PC-3 (cell line): ENCODE measurements at regions not wholly inside any gene's neighbourhood (a gene's known extent, or its start where the extent isn't known, plus 50 kb on each side); places are given as distances from the start of the nearest gene placed in this dataset.

Experiments
- ATAC-seq: fragments of 200-7000 bp; cut with Tn5 transposase; 2 replicates; pipeline ENCODE4 v1.9.1; 2020; ENCODE audit warnings: mild to moderate bottlenecking, moderate library complexity
- BruUV-seq: library from RNA; stranded (reverse); fragments of 400-500 nt; replicated peaks from 2 replicates; lab custom pipeline; 2021; lab: Mats Ljungman, UMichigan
- CTCF ChIA-PET: fragments of 300-600 bp; sonication (Branson Sonifier 250); formaldehyde crosslinking; loops from one replicate; lab custom pipeline; 2022; ENCODE audit warnings: antibody characterized with exemption; lab: Charles Lee
- POLR2A ChIA-PET: fragments of 300-600 bp; sonication (Branson Sonifier 250); formaldehyde crosslinking; loops from one replicate; lab custom pipeline; 2022; ENCODE audit warnings: antibody characterized with exemption; ENCODE audit not compliant: unreplicated experiment; lab: Charles Lee
- DNase-seq: peaks from one replicate; pipeline ENCODE4 v3.0.0-alpha.2; 2015
- H2AFZ ChIP-seq: fragments of 300-600 bp; sonication (generic); 2 replicates; pipeline ENCODE4 v1.6.0; 2016; ENCODE audit warnings: antibody characterized with exemption, low read length
- H3F3A ChIP-seq: fragments of 300-600 bp; sonication (generic); one replicate; pipeline ENCODE4 v1.6.0; 2017; ENCODE audit warnings: antibody characterized with exemption, low read length, control low read depth, mild to moderate bottlenecking; ENCODE audit not compliant: unreplicated experiment
- H3K27ac ChIP-seq: fragments of 300-600 bp; sonication (generic); 2 replicates; pipeline ENCODE4 v1.5.1; 2016; ENCODE audit warnings: mild to moderate bottlenecking, low read length
- H3K27me3 ChIP-seq: fragments of 300-600 bp; sonication (generic); 2 replicates; pipeline ENCODE4 v1.6.1; 2016; ENCODE audit warnings: low read length, mixed read lengths
- H3K36me3 ChIP-seq: fragments of 300-600 bp; sonication (generic); 2 replicates; pipeline ENCODE4 v1.6.1; 2016; ENCODE audit warnings: low read depth, mixed run types, low read length, mixed read lengths
- H3K4me1 ChIP-seq: fragments of 300-600 bp; sonication (generic); 2 replicates; pipeline ENCODE4 v1.5.1; 2016; ENCODE audit warnings: low read length; ENCODE audit not compliant: insufficient read depth
- H3K4me2 ChIP-seq: fragments of 300-600 bp; sonication (generic); 2 replicates; pipeline ENCODE4 v1.6.0; 2016; ENCODE audit warnings: low read length
- H3K4me3 ChIP-seq: fragments of 300-600 bp; sonication (generic); 2 replicates; pipeline ENCODE4 v1.5.1; 2016; ENCODE audit warnings: mild to moderate bottlenecking, low read length, mixed read lengths
- H3K79me2 ChIP-seq: fragments of 300-600 bp; sonication (generic); 2 replicates; pipeline ENCODE4 v1.6.1; 2017; ENCODE audit warnings: low read length, mixed read lengths
- H3K9ac ChIP-seq: fragments of 300-600 bp; sonication (generic); 2 replicates; pipeline ENCODE4 v1.6.0; 2016; ENCODE audit warnings: mild to moderate bottlenecking, low read length
- H3K9me2 ChIP-seq: fragments of 300-600 bp; sonication (generic); replicated peaks from 2 replicates; pipeline ENCODE4 v1.6.1; 2016; ENCODE audit warnings: mixed run types, low read length, mixed read lengths
- H3K9me3 ChIP-seq: fragments of 300-600 bp; sonication (generic); 2 replicates; pipeline ENCODE4 v1.6.1; 2016; ENCODE audit warnings: low read length, mixed read lengths
- H4K20me1 ChIP-seq: fragments of 300-600 bp; sonication (generic); 2 replicates; pipeline ENCODE4 v1.6.1; 2016; ENCODE audit warnings: low read length, mixed read lengths
- EZH2 ChIP-seq: fragments of 300-600 bp; sonication (generic); IDR thresholded peaks from one replicate; pipeline ENCODE4 v1.6.1; 2017; ENCODE audit warnings: antibody characterized with exemption, mild to moderate bottlenecking, low read length; ENCODE audit not compliant: unreplicated experiment
- EZH2phosphoT487 ChIP-seq: fragments of 300-600 bp; sonication (generic); IDR thresholded peaks from 2 replicates; pipeline ENCODE4 v1.6.1; 2018; ENCODE audit warnings: mild to moderate bottlenecking, antibody characterized with exemption, low read length, borderline replicate concordance
- intact Hi-C: fragments of 100-400 bp; cut with micrococcal nuclease; formaldehyde crosslinking; loops from 2 replicates; pipeline ENCODE4 v1.9.0; 2023
- TF ChIP-seq, protein P1 (sequence below): fragments of 300-600 bp; sonication (generic); conservative IDR thresholded peaks from 2 replicates; pipeline ENCODE4 v1.5.1; 2017; ENCODE audit warnings: antibody characterized with exemption, low read depth, mild to moderate bottlenecking, low read length

DNA sequence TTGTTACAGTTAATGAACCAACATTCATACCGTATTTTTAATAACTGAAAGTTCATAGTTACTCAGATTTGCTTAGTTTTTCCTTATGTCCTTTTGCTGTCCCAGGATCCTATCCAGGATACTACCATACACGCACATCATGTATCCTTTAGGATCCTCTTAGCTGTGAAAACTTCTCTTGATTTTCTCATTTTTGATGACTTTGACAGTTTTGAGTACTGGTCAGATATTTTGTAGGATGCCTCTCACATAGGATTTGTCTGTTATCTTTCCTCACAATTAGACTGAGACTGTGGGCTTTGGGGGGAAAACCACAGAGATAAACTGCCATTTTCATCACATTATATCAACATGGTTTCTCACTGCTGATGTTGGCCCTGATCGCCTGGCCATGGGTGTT lies 491.3 kb upstream of the TRPC7 start:
- H3K27ac ChIP-seq, result no peak overlapping the region
- no peaks in the 10 kb centered on the region; the same call in 1 of the 2 replicates for H3K27me3 ChIP-seq
- no peak for ATAC-seq
- H3K9me2 ChIP-seq, result no peaks in the 10 kb centered on the region
- TF ChIP-seq EZH2 (no peak), EZH2phosphoT487 (no peak)
- H3K36me3 ChIP-seq, result no peaks in the 10 kb centered on the region
- ChIA-PET POLR2A (no interaction called here), CTCF (no interaction called here)
- DNase-seq, result no peak
- BruUV-seq, result no TSS peak
- intact Hi-C loops, result no loop called here
- no peak overlapping the region for H2AFZ ChIP-seq
- H3K4me1 ChIP-seq, result no peaks in the 10 kb centered on the region
- no peak overlapping the region for H3K4me3 ChIP-seq
- no peaks in the 10 kb centered on the region for H4K20me1 ChIP-seq
- no peak overlapping the region for H3K4me2 ChIP-seq
- H3K9ac ChIP-seq, result no peak overlapping the region
- no peaks in the 10 kb centered on the region for H3K79me2 ChIP-seq
- H3F3A ChIP-seq, result no peaks in the 10 kb centered on the region
- H3K9me3 ChIP-seq, result no peaks in the 10 kb centered on the region

DNA sequence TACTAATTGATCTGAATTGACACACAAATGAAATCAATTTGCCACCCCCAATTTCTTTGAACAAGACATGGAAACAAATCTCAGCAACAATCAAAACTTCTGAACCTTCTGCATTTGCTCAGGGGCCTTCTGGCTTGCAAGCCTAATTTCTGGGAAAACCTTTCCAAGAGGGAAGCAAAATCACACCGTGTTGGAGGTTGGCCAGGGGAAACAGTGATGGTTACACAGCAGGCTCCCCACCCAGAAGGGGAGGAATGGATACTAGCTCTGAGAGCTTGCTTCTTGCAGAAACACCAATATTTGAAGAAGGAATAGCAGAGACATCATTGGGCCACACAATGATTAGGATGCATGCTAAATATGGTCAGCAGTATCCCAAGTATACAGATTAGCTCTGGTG lies 488.6 kb upstream of the TRPC7 start:
- TF ChIP-seq EZH2, result no peak
- no peak for TF ChIP-seq EZH2phosphoT487
- TF ChIP-seq, protein P1, sequence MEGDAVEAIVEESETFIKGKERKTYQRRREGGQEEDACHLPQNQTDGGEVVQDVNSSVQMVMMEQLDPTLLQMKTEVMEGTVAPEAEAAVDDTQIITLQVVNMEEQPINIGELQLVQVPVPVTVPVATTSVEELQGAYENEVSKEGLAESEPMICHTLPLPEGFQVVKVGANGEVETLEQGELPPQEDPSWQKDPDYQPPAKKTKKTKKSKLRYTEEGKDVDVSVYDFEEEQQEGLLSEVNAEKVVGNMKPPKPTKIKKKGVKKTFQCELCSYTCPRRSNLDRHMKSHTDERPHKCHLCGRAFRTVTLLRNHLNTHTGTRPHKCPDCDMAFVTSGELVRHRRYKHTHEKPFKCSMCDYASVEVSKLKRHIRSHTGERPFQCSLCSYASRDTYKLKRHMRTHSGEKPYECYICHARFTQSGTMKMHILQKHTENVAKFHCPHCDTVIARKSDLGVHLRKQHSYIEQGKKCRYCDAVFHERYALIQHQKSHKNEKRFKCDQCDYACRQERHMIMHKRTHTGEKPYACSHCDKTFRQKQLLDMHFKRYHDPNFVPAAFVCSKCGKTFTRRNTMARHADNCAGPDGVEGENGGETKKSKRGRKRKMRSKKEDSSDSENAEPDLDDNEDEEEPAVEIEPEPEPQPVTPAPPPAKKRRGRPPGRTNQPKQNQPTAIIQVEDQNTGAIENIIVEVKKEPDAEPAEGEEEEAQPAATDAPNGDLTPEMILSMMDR, result no peak
- no peaks in the 10 kb centered on the region for H3K79me2 ChIP-seq
- no peak overlapping the region for H3K4me3 ChIP-seq
- ChIA-PET POLR2A (no interaction called here), CTCF (no interaction called here)
- no peaks in the 10 kb centered on the region for H3F3A ChIP-seq
- no peaks in the 10 kb centered on the region for H3K9me2 ChIP-seq
- H3K4me1 ChIP-seq, result no peaks in the 10 kb centered on the region
- ATAC-seq, result no peak
- H3K9ac ChIP-seq, result no peak overlapping the region
- H3K9me3 ChIP-seq, result no peaks in the 10 kb centered on the region
- no peak overlapping the region for H3K4me2 ChIP-seq
- no peak overlapping the region for H3K27ac ChIP-seq
- no peaks in the 10 kb centered on the region for H3K36me3 ChIP-seq
- intact Hi-C loops, result no loop called here
- no peak for DNase-seq
- H3K27me3 ChIP-seq, result no peaks in the 10 kb centered on the region; the same call in 1 of the 2 replicates
- H4K20me1 ChIP-seq, result no peaks in the 10 kb centered on the region
- H2AFZ ChIP-seq, result no peak overlapping the region
- BruUV-seq, result no TSS peak

GRCh38 chr5:136840601-136841000 lies 475.3 kb upstream of the TRPC7 start:
- TF ChIP-seq, protein P1, result no peak
- TF ChIP-seq EZH2phosphoT487 (no peak), EZH2 (no peak)
- Histone ChIP-seq H4K20me1 (no peaks in the 10 kb centered on the region), H3K27me3 (no peaks in the 10 kb centered on the region), H3F3A (no peaks in the 10 kb centered on the region), H3K79me2 (no peaks in the 10 kb centered on the region), H3K4me1 (no peaks in the 10 kb centered on the region), H2AFZ (no peak overlapping the region), H3K9ac (no peak overlapping the region), H3K9me3 (no peaks in the 10 kb centered on the region), H3K4me2 (no peak overlapping the region), H3K9me2 (no peaks in the 10 kb centered on the region), H3K27ac (no peak overlapping the region), H3K36me3 (no peaks in the 10 kb centered on the region), H3K4me3 (no peak overlapping the region)
- CTCF ChIA-PET, result no interaction called here
- DNase-seq, result no peak
- POLR2A ChIA-PET, result no interaction called here
- ATAC-seq, result no peak
- no TSS peak for BruUV-seq
- intact Hi-C loops, result no loop called here
